ENCODE measurements at regions not wholly inside any gene's neighbourhood (a gene's known extent, or its start where the extent isn't known, plus 50 kb on each side); places are given as distances from the start of the nearest gene placed in this dataset.

DNA sequence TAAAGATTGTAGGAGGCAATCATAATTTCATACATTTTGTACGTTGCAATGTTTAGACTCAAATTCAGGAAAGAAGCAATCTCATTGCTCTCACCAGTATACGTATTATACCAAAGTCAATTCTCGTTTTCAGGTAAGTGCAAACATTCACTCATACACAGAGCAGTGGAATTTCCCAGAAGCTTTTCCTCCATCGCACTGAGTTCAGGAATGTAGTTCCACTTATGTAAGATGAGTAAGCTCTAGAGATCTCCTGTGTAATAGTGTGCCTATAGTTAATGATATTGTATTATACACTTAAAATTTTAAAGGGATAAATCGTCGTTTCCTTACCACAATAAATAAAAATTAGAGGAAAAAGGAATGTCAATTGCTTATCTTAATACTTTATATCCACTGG lies 470.8 kb upstream of the KCND2 start:
- TF ChIP-seq, protein P1, sequence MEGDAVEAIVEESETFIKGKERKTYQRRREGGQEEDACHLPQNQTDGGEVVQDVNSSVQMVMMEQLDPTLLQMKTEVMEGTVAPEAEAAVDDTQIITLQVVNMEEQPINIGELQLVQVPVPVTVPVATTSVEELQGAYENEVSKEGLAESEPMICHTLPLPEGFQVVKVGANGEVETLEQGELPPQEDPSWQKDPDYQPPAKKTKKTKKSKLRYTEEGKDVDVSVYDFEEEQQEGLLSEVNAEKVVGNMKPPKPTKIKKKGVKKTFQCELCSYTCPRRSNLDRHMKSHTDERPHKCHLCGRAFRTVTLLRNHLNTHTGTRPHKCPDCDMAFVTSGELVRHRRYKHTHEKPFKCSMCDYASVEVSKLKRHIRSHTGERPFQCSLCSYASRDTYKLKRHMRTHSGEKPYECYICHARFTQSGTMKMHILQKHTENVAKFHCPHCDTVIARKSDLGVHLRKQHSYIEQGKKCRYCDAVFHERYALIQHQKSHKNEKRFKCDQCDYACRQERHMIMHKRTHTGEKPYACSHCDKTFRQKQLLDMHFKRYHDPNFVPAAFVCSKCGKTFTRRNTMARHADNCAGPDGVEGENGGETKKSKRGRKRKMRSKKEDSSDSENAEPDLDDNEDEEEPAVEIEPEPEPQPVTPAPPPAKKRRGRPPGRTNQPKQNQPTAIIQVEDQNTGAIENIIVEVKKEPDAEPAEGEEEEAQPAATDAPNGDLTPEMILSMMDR (IDR thresholded peaks at IDR 0.05), result no peak
- no peak for TF ChIP-seq POLR2AphosphoS5 (IDR thresholded peaks at IDR 0.05; ENCODE audit: insufficient read depth in 1 of 2, low read depth in 1 of 2)
- TF ChIP-seq POLR2A (IDR thresholded peaks at IDR 0.05), result no peak

Measured in vagina (tissue), 2 donors.